GM18873 (cell line): ENCODE measurements at regions not wholly inside any gene's neighbourhood (a gene's known extent, or its start where the extent isn't known, plus 50 kb on each side); places are given as distances from the start of the nearest gene placed in this dataset.
"Not testable (repeated sequence)": the region's sequence is repeated elsewhere in the genome, so short reads cannot be mapped to it uniquely, and the experiment has no call there.

ENCODE experiments used
- ATAC-seq: cut with Tn5 transposase; IDR thresholded peaks from one replicate; pipeline ENCODE4 v1.9.1; 2021; ENCODE audit warnings: mild to moderate bottlenecking, moderate library complexity, moderate number of reproducible peaks; ENCODE audit not compliant: unreplicated experiment, low FRiP score

GRCh38 chr4:60384516-60384915, 815.6 kb upstream of the ADGRL3 start:
- no peak for ATAC-seq

GRCh38 chr4:60389633-60390032, 810.5 kb upstream of the ADGRL3 start:
- no peak for ATAC-seq

GRCh38 chr4:60396341-60397049, 803.6 kb upstream of the ADGRL3 start:
- no peak for ATAC-seq

DNA sequence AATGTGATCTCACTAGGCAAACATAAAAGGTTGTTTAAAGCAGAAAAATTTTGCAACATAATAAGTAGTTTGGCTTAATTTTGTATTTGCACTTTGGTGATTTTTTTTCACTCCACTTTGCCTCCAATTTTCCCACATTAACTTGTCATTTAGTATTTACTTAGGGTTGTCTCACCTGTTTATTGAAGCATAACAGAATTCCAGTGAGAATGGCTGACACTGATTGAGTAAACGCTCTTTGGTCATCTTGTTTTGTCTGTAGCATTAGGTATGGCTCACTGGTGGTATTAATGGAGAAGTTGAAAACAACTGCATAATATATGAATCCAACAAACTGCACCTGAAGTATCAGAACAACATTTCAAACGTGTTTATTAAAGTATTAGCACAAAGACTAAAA, 799.5 kb upstream of the ADGRL3 start:
- no peak for ATAC-seq

DNA sequence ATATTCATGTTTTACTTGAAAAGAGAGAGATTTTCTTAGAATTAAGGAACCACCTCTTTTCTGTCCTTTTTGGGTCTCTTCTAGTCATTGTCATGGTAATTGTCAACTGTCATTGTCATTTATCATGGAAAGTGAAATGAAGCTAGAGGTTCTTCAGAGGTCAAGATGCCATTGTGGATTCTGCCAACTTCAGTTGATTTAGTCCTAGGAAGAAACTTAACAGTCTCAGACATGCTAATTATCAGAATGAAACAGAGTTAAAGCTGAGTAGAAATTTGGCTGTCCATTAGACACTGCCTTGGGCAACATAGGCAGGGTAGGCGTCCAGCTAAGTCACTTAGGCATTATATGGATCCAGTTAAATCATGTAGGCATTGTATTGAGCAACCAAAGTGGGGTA, 796.1 kb upstream of the ADGRL3 start:
- no peak for ATAC-seq

DNA sequence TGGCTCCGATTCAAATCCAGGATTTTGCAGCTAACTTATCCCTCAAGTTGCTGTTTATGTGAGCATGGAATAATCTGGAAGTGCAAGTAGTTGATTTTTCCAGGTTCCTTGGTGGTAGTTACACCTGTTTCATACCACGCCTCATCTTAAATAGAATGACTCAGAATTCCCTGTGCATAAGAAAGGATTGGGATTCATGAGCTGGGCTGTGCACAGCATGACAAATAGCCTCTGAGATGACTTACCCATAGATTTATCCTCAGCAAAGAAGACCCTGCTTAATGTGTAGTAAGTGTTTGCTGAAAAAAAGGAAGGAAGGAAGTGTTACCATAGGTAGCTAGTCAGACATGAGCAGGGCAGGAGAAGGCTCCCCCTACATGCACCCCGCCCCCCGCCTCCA, 777.7 kb upstream of the ADGRL3 start:
- ATAC-seq = no peak

- ATAC-seq = not testable (repeated sequence)
Measured at GRCh38 chr4:60423573-60424184, 776.4 kb upstream of the ADGRL3 start.

DNA sequence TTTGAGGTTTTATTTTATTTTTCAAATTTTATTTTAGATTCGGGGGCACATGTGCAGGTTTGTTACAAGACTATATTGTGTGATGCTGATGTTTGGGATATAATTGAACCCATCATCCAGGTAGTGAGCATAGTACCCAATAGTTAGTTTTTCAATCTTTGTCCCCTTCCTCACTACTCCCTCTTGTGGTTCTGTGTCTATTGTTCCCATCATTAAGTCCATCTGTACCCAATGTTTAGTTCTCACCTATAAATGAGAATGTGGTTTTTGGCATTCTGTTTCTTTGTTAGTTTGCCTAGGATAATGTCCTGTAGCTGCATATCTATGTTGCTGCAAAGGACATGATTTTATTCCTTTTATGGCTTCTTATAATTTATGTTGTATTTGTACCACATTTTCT, 767.2 kb upstream of the ADGRL3 start:
- no peak for ATAC-seq

GRCh38 chr4:60443068-60443467, 757.1 kb upstream of the ADGRL3 start:
- ATAC-seq = no peak

- no peak for ATAC-seq
Measured at GRCh38 chr4:60443796-60444195, 756.3 kb upstream of the ADGRL3 start.

GRCh38 chr4:60450054-60450453, 750.1 kb upstream of the ADGRL3 start:
- no peak for ATAC-seq

GRCh38 chr4:60452266-60452665, 747.9 kb upstream of the ADGRL3 start:
- ATAC-seq = no peak

- no peak for ATAC-seq
Measured at GRCh38 chr4:60455380-60455779, 744.7 kb upstream of the ADGRL3 start.

DNA sequence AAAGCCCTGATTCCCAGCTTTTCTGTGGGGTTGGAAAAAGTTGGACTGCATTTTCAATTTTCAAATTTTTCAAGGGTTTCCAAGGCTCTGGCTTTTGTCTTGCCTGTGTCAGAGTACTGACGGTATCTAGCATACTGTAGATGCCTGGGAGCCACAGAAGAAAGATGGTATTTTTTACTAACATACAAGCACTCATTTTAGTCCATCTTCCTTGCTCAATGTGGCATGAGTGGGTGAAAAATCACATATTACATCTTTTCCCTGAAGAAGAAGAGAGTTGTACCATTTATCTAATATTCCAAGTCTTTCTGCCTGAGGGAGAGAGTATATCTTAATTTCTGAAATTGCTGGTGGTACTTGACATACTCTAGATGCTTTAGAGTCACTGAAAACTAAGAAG, 738.6 kb upstream of the ADGRL3 start:
- no peak for ATAC-seq

GRCh38 chr4:60463857-60464502, 736.1 kb upstream of the ADGRL3 start:
- no peak for ATAC-seq

DNA sequence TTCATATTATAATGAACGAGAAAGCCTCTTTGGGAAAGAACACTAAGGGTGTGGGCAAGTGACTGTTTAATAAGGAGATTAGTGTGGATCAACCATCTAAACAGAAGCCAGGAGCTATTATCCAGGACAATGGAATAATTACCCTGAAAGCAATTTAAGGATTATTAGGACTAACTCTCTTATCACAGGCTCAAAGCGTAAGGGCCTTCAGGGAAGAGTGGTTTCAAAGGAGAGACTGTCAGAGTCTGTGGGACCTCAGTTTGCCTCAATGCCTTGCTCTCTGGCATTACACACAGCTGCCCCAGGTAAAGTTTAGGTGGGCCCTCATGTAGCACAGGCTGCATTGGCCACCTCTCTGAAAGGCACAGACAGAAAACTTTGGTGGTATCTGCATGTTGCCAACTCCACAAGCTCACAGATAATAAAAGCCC, 717.2 kb upstream of the ADGRL3 start:
- ATAC-seq = no peak

DNA sequence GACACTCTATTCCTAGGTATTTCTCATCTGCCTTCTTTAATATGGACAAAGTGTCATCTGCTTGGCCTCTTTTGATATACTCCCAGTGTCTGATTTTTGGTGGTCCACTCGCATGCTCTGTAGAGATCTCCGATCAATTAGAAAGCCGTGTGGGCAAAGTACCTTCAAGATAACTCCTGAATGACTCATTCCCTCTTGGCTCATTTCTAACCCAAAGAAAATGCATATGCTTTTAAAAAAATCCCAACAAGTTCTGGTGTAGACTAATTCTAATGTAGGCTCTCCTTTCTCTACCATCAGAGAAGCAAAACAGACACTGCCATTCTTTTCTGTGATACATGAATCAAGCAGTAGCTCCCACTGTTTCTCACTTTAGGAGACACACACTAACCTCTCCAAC, 714.9 kb upstream of the ADGRL3 start:
- ATAC-seq = no peak

DNA sequence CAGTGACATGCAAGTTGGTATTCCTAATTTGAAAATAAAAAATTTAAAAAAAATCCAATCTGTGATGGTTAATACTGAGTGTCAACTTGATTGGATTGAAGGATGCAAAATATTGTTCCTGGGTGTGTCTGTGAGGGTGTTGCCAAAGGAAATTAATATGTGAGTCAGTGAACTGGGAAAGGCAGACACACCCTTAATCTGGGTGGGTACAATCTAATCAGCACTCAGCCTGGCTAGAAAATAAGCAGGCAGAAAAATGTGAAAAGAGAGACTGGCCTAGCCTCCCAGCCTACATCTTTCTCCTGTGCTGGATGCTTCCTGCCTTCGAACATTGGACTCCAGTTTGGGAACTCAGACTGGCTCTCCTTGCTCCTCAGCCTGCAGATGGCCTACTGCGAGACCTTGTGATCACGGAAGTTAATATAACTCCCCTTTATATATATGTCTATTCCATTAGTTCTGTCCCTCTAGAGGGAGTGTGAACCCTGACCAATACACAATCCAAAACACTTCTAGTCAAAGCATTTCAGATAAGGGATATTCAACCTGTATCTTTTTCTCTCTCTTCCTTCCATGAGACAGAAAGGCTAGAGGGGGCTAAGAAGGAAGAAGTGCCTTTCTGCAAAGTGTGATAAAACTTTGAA, 712.9 kb upstream of the ADGRL3 start:
- ATAC-seq = not testable (repeated sequence)

DNA sequence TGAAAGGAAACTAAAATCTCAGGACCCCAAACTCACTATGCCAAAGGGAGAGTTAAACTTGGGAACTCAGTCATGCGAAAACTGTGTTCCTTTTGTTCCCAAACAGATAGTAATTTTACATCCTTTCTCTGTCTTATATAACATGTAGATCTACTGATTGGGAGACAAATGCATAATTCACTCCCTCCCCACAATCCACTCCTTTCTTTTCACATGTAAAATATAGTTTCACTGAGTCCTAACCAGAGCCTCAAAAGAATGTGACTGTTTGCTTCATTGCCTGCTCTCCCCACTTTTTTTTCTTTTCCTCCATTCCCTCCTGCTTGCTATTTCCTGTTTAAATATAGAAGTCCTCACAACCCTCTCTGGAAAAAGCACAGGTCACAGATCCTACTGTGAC, 699.3 kb upstream of the ADGRL3 start:
- no peak for ATAC-seq

DNA sequence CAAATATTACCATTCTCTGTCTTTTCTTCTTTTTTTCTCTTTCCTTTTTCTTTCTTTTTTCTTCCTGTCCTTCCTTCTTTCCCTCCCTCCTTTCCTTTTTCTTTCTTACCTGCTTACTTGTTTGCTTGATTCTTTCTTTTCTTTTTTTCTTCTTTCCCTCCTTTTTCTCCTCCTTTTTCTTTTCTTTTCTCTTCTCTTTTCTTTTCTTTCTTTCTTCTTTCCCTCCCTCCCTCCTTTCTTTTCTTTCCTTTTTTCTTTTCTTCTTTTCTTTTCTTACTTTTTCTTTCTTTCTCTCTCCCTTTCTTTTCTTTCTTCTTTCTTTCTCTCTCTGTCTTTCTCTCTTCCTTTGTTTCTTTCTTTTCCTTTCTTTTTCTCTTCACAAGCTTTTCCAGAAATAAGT, 697.4 kb upstream of the ADGRL3 start:
- ATAC-seq = no peak

- no peak for ATAC-seq
Measured at GRCh38 chr4:60506061-60506460, 694.1 kb upstream of the ADGRL3 start.
